Neural progenitor cell (in vitro differentiated cells): ENCODE measurements at regions not wholly inside any gene's neighbourhood (a gene's known extent, or its start where the extent isn't known, plus 50 kb on each side); places are given as distances from the start of the nearest gene placed in this dataset.

Experiments
- DNase-seq: peaks from one replicate; pipeline ENCODE4 v3.0.0-alpha.2; 2016; ENCODE audit warnings: low spot score
- H2AFZ ChIP-seq: fragments of 200-600 bp; sonication (generic); replicated peaks from 2 replicates; pipeline ENCODE4 v1.6.1; 2016; ENCODE audit warnings: antibody characterized with exemption
- H3F3A ChIP-seq: fragments of 200-600 bp; sonication (generic); 2 replicates; pipeline ENCODE4 v1.6.1; 2016; ENCODE audit warnings: antibody characterized with exemption, low read depth
- H3K27ac ChIP-seq: fragments of 200-600 bp; sonication (generic); 2 replicates; pipeline ENCODE4 v1.5.1; 2016; ENCODE audit warnings: mild to moderate bottlenecking
- H3K27me3 ChIP-seq: fragments of 200-600 bp; sonication (generic); 2 replicates; pipeline ENCODE4 v1.6.1; 2016; ENCODE audit warnings: mild to moderate bottlenecking, moderate library complexity
- H3K36me3 ChIP-seq: fragments of 200-600 bp; sonication (generic); 2 replicates; pipeline ENCODE4 v1.5.1; 2016
- H3K4me1 ChIP-seq: fragments of 200-600 bp; sonication (generic); 2 replicates; pipeline ENCODE4 v1.6.1; 2016; ENCODE audit warnings: mixed run types
- H3K4me2 ChIP-seq: fragments of 200-600 bp; sonication (generic); 2 replicates; pipeline ENCODE4 v1.6.1; 2016
- H3K4me3 ChIP-seq: fragments of 200-600 bp; sonication (generic); 2 replicates; pipeline ENCODE4 v1.5.1; 2016
- H3K79me2 ChIP-seq: fragments of 200-600 bp; sonication (generic); 2 replicates; pipeline ENCODE4 v1.6.1; 2016; ENCODE audit warnings: low read depth
- H3K9ac ChIP-seq: fragments of 200-600 bp; sonication (generic); 2 replicates; pipeline ENCODE4 v1.6.1; 2016
- H3K9me3 ChIP-seq: fragments of 200-600 bp; sonication (generic); 2 replicates; pipeline ENCODE4 v1.5.1; 2016; ENCODE audit warnings: low read depth
- H4K20me1 ChIP-seq: fragments of 200-600 bp; sonication (generic); 2 replicates; pipeline ENCODE4 v1.6.1; 2016; ENCODE audit warnings: low read depth
- H3K27ac Mint-ChIP-seq: 3 replicates; pipeline ENCODE4 v1.8.0; 2021; ENCODE audit warnings: mixed read lengths
- H3K27me3 Mint-ChIP-seq: 2 replicates; pipeline ENCODE4 v1.8.0; 2022; ENCODE audit warnings: low read depth, mild to moderate bottlenecking, inconsistent platforms, moderate library complexity, mixed read lengths; ENCODE audit not compliant: insufficient read depth
- H3K36me3 Mint-ChIP-seq: 3 replicates; pipeline ENCODE4 v1.8.0; 2021; ENCODE audit warnings: mixed read lengths
- H3K4me1 Mint-ChIP-seq: 3 replicates; pipeline ENCODE4 v1.8.0; 2021; ENCODE audit warnings: mixed read lengths
- H3K4me3 Mint-ChIP-seq: 3 replicates; pipeline ENCODE4 v1.8.0; 2021; ENCODE audit warnings: mild to moderate bottlenecking, moderate library complexity, mixed read lengths
- H3K9me3 Mint-ChIP-seq: 3 replicates; pipeline ENCODE4 v1.8.0; 2020; ENCODE audit warnings: mixed read lengths
- EZH2 ChIP-seq: fragments of 200-600 bp; sonication (generic); IDR thresholded peaks from 2 replicates; pipeline ENCODE4 v1.6.1; 2017; ENCODE audit warnings: antibody characterized with exemption, mild to moderate bottlenecking, moderate library complexity
- EZH2phosphoT487 ChIP-seq: fragments of 200-600 bp; sonication (generic); IDR thresholded peaks from 2 replicates; pipeline ENCODE4 v1.6.1; 2017; ENCODE audit warnings: antibody characterized with exemption
- TF ChIP-seq, protein P1 (sequence below): fragments of 200-600 bp; sonication (generic); IDR thresholded peaks from 2 replicates; pipeline ENCODE4 v1.5.1; 2017; ENCODE audit warnings: antibody characterized with exemption, mild to moderate bottlenecking

DNA sequence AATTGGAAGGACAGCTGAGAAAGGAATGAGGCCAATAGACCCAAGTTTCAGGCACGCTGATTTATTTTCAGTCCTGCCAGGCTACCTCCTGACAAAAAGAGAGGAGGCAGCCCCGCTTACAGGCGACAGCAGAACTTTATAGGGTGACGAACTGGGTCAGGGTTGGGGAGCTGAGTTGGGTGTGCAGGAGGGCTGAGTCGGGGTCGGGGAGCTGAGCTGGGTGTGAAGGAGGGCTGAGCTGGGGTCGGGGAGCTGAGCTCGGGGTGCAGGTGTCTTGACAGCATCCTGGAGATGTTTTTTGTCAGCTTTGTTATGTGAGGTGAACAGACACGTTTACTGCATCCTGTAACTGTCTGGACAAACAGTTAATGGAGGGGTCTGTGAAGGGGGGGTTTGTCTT lies 342.2 kb downstream of the ADCYAP1 start:
- peaks cover 3% of the 10 kb centered on the region for H3K27me3 Mint-ChIP-seq

DNA sequence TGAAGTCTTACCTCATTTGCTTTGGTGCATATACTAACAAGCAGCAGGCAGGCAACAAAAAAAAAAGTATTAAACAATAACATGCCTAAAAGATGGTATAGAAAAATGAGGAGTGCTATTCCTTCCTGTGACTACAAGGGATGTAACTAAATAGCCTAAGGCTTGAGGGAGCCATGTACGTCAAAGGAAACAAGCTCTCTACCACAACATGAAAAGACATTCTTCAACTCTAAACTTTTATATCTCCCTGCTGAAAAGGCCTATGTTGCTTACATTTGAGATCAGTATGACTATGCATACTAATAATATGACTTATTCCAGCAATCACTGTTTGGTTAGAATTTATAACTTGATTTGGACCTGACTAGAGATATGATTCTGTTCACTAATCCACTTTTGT lies 347.9 kb downstream of the ADCYAP1 start:
- no peaks in the 10 kb centered on the region for H3K36me3 Mint-ChIP-seq
- TF ChIP-seq EZH2 (no peak), EZH2phosphoT487 (no peak)
- TF ChIP-seq, protein P1, sequence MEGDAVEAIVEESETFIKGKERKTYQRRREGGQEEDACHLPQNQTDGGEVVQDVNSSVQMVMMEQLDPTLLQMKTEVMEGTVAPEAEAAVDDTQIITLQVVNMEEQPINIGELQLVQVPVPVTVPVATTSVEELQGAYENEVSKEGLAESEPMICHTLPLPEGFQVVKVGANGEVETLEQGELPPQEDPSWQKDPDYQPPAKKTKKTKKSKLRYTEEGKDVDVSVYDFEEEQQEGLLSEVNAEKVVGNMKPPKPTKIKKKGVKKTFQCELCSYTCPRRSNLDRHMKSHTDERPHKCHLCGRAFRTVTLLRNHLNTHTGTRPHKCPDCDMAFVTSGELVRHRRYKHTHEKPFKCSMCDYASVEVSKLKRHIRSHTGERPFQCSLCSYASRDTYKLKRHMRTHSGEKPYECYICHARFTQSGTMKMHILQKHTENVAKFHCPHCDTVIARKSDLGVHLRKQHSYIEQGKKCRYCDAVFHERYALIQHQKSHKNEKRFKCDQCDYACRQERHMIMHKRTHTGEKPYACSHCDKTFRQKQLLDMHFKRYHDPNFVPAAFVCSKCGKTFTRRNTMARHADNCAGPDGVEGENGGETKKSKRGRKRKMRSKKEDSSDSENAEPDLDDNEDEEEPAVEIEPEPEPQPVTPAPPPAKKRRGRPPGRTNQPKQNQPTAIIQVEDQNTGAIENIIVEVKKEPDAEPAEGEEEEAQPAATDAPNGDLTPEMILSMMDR, result no peak
- Histone ChIP-seq H4K20me1 (no peaks in the 10 kb centered on the region), H3K36me3 (no peaks in the 10 kb centered on the region), H2AFZ (no peak overlapping the region), H3K9ac (no peak overlapping the region), H3K27me3 (no peaks in the 10 kb centered on the region), H3K27ac (no peak overlapping the region), H3F3A (no peaks in the 10 kb centered on the region), H3K4me3 (no peak overlapping the region), H3K9me3 (no peaks in the 10 kb centered on the region), H3K4me2 (no peak overlapping the region), H3K79me2 (no peaks in the 10 kb centered on the region), H3K4me1 (peaks cover 10% of the 10 kb centered on the region)
- no peak for DNase-seq
- H3K27me3 Mint-ChIP-seq, result peaks cover 3% of the 10 kb centered on the region
- H3K4me1 Mint-ChIP-seq, result peaks cover 20% of the 10 kb centered on the region
- H3K4me3 Mint-ChIP-seq, result no peak overlapping the region
- H3K27ac Mint-ChIP-seq, result no peak overlapping the region
- H3K9me3 Mint-ChIP-seq, result no peaks in the 10 kb centered on the region

More for the DNA sequence above, 342.2 kb downstream of the ADCYAP1 start:
- Mint-ChIP-seq H3K27ac (no peak overlapping the region), H3K4me3 (no peak overlapping the region), H3K36me3 (no peaks in the 10 kb centered on the region), H3K9me3 (no peaks in the 10 kb centered on the region), H3K4me1 (no peaks in the 10 kb centered on the region)
- Histone ChIP-seq H3F3A (no peaks in the 10 kb centered on the region), H3K9me3 (no peaks in the 10 kb centered on the region), H2AFZ (no peak overlapping the region), H3K4me1 (no peaks in the 10 kb centered on the region), H3K27me3 (no peaks in the 10 kb centered on the region), H3K79me2 (no peaks in the 10 kb centered on the region), H3K27ac (no peak overlapping the region), H3K4me3 (no peak overlapping the region), H3K4me2 (no peak overlapping the region), H4K20me1 (no peaks in the 10 kb centered on the region), H3K36me3 (no peaks in the 10 kb centered on the region), H3K9ac (no peak overlapping the region)
- no peak for DNase-seq
- TF ChIP-seq, protein P1, result no peak
- TF ChIP-seq EZH2, result no peak
- no peak for TF ChIP-seq EZH2phosphoT487

DNA sequence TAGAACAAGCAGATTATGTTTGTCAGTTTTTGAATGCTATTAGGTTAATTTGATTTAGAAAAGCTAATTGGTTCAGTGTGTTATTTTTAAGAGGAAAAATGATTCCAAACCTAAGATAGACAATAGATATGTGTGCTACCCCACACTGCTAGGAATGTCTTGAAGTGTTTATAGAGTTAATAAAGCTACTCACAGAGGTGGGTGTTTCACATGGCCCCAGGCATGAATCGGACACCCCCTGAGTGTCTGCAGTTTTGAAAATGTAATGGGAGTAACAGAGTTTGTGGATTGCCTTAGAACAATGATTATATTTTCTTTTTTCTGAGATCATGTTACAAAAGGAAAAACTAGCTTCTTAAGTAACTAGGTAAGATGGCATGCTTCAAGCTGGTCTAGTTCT lies 348.3 kb downstream of the ADCYAP1 start:
- Histone ChIP-seq H3K36me3 (no peaks in the 10 kb centered on the region), H3K4me3 (no peak overlapping the region), H3K9ac (no peak overlapping the region), H3K4me1 (peaks cover 10% of the 10 kb centered on the region), H3K4me2 (no peak overlapping the region), H3K27ac (no peak overlapping the region), H2AFZ (no peak overlapping the region), H3K79me2 (no peaks in the 10 kb centered on the region), H4K20me1 (no peaks in the 10 kb centered on the region), H3F3A (no peaks in the 10 kb centered on the region), H3K9me3 (no peaks in the 10 kb centered on the region), H3K27me3 (no peaks in the 10 kb centered on the region)
- H3K9me3 Mint-ChIP-seq, result no peaks in the 10 kb centered on the region
- peaks cover 20% of the 10 kb centered on the region for H3K4me1 Mint-ChIP-seq
- TF ChIP-seq, protein P1, result no peak
- TF ChIP-seq EZH2phosphoT487 (no peak), EZH2 (no peak)
- no peak overlapping the region for H3K27ac Mint-ChIP-seq
- H3K27me3 Mint-ChIP-seq, result peaks cover 3% of the 10 kb centered on the region
- H3K4me3 Mint-ChIP-seq, result no peak overlapping the region
- no peaks in the 10 kb centered on the region for H3K36me3 Mint-ChIP-seq
- no peak for DNase-seq

DNA sequence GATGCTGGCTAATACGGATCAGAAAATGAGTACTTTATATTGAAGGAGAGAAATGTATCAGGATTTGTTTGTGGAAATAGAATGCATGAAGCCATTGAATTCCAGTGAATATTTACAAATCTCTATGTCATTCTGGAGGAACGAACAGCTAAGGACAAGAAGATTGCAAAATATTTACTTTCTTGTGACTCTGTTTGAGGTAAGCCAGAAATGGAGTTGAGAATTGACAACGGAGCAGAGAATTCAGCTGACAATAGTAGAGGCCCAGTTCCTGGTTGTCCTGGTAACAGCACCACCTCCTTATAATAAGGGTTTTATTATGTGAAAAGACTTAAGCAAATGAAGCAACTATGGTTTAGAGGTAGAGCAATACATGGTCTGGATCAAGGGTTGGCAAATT lies 349.2 kb downstream of the ADCYAP1 start:
- H3K36me3 Mint-ChIP-seq, result no peaks in the 10 kb centered on the region

More for the DNA sequence above, 349.2 kb downstream of the ADCYAP1 start:
- no peaks in the 10 kb centered on the region for H4K20me1 ChIP-seq
- H3K4me2 ChIP-seq, result no peak overlapping the region
- no peak overlapping the region for H2AFZ ChIP-seq
- H3K79me2 ChIP-seq, result no peaks in the 10 kb centered on the region
- no peak overlapping the region for H3K27ac ChIP-seq
- TF ChIP-seq, protein P1, result no peak
- no peak for TF ChIP-seq EZH2
- no peak for TF ChIP-seq EZH2phosphoT487
- peaks cover 10% of the 10 kb centered on the region for H3K4me1 ChIP-seq
- no peaks in the 10 kb centered on the region for H3F3A ChIP-seq
- H3K9me3 Mint-ChIP-seq, result no peaks in the 10 kb centered on the region
- H3K27me3 Mint-ChIP-seq, result peaks cover 3% of the 10 kb centered on the region
- peak overlapping the region; percentile 3 for H3K27ac Mint-ChIP-seq
- H3K9me3 ChIP-seq, result no peaks in the 10 kb centered on the region
- peaks cover 20% of the 10 kb centered on the region for H3K4me1 Mint-ChIP-seq
- H3K4me3 ChIP-seq, result no peak overlapping the region
- H3K27me3 ChIP-seq, result no peaks in the 10 kb centered on the region
- no peak overlapping the region for H3K9ac ChIP-seq
- no peak overlapping the region for H3K4me3 Mint-ChIP-seq
- no peak for DNase-seq
- H3K36me3 ChIP-seq, result no peaks in the 10 kb centered on the region
